ENCODE measurements at regions not wholly inside any gene's neighbourhood (a gene's known extent, or its start where the extent isn't known, plus 50 kb on each side); places are given as distances from the start of the nearest gene placed in this dataset.

GRCh38 chr6:16974704-16975359 lies 127.0 kb upstream of the STMND1 start:
- H3K27ac ChIP-seq, result no peak overlapping the region
- TF ChIP-seq, protein P1, sequence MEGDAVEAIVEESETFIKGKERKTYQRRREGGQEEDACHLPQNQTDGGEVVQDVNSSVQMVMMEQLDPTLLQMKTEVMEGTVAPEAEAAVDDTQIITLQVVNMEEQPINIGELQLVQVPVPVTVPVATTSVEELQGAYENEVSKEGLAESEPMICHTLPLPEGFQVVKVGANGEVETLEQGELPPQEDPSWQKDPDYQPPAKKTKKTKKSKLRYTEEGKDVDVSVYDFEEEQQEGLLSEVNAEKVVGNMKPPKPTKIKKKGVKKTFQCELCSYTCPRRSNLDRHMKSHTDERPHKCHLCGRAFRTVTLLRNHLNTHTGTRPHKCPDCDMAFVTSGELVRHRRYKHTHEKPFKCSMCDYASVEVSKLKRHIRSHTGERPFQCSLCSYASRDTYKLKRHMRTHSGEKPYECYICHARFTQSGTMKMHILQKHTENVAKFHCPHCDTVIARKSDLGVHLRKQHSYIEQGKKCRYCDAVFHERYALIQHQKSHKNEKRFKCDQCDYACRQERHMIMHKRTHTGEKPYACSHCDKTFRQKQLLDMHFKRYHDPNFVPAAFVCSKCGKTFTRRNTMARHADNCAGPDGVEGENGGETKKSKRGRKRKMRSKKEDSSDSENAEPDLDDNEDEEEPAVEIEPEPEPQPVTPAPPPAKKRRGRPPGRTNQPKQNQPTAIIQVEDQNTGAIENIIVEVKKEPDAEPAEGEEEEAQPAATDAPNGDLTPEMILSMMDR (conservative IDR thresholded peaks at IDR 0.05), result no peak

- H3K27ac ChIP-seq, result no peak overlapping the region
- TF ChIP-seq, protein P1 (conservative IDR thresholded peaks at IDR 0.05), result no peak
These were observed 127.5 kb upstream of the STMND1 start for GRCh38 chr6:16974387-16974673.

GRCh38 chr6:16973545-16974386 lies 128.1 kb upstream of the STMND1 start:
- TF ChIP-seq, protein P1 (conservative IDR thresholded peaks at IDR 0.05), result no peak

GRCh38 chr6:16973051-16973450 lies 128.8 kb upstream of the STMND1 start:
- TF ChIP-seq, protein P1 (conservative IDR thresholded peaks at IDR 0.05), result no peak
- H3K27ac ChIP-seq, result no peak overlapping the region

More at GRCh38 chr6:16973545-16974386, 128.1 kb upstream of the STMND1 start:
- H3K27ac ChIP-seq, result no peak overlapping the region

GRCh38 chr6:16972535-16972934 lies 129.3 kb upstream of the STMND1 start:
- H3K27ac ChIP-seq, result no peak overlapping the region
- TF ChIP-seq, protein P1 (conservative IDR thresholded peaks at IDR 0.05), result no peak

DNA sequence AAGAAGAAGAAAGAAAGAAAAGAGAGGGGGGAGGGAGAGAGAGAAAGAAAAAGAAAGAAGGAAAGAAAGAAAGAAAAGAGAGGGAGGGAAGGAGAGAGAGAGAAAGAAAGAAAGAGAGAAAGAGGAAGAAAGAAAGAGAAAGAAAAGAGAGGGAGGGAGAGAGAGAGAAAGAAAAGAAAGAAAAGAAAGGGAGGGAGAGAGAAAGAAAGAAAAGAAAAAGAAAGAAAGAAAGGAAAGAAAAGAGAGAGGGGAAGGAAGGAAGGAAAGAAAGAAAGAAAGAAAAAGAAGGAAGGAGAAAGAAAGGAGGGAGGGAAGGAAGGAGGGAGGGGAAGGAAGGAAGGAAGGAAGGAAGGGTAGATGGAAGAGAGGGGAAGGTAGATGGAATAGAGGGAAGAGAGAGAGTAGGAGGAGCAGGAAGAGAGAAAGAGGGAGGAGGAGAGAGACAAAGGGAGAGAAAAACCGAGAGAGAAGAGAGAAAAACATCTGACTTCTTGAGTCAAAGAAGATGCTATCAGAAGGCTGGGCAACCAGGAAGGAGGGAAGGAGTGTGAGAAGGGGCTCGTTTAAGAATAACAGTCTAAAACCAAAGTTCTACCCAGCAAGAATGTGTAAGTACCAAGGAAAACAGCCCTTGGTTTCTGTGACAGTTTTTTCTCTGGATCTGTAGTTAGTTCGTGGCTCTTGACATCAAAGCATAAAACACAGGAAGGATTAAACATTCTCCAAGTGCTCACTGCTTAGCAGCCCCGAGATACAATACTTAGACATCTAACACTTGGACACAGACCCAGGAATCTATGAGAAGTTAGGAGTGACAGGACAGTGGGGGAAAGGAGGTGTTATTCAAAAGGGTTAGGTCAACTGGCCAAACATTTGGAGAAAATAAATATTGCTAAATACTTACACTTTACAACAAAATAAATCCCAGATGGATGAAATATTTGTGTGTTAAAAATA lies 131.9 kb upstream of the STMND1 start:
- TF ChIP-seq, protein P1 (conservative IDR thresholded peaks at IDR 0.05), result no peak
- H3K27ac ChIP-seq, result no peak overlapping the region

GRCh38 chr6:16968101-16968500 lies 133.7 kb upstream of the STMND1 start:
- no peak overlapping the region for H3K27ac ChIP-seq
- TF ChIP-seq, protein P1 (conservative IDR thresholded peaks at IDR 0.05), result no peak

Data from VCaP (cell line).